Stimulated activated CD4-positive, alpha-beta T cell treated with anti-CD3 and anti-CD28 coated beads, Interleukin-1b, Interleukin-23, amount 100 ng/mL, for 48 hours (primary cell): ENCODE measurements at regions not wholly inside any gene's neighbourhood (a gene's known extent, or its start where the extent isn't known, plus 50 kb on each side); places are given as distances from the start of the nearest gene placed in this dataset.

Experiments
- DNase-seq: peaks from one replicate; pipeline ENCODE4 v3.0.0-alpha.2; 2020

- DNase-seq, result no peak
Observed at GRCh38 chr12:107983756-107984472, 145.2 kb upstream of the WSCD2 start.

DNA sequence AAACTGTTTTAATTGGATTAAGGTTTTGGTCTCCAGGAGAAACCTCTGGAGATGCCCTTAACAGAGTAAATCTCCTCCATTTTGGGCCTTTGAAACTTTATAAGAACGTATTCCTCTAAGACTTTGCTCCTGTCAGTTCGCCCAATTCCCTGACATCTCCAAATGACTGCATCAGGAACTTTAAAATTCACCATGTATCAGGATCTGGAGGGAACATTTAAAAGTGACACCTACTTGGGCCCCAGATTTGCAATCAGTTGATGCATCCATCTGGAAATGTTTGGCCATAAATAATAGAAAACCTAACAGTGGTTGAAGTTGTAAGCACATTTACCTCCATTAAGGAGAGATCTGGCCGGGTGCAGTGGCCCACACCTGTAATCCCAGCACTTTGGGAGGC is 144.1 kb upstream of the WSCD2 start:
- no peak for DNase-seq

DNA sequence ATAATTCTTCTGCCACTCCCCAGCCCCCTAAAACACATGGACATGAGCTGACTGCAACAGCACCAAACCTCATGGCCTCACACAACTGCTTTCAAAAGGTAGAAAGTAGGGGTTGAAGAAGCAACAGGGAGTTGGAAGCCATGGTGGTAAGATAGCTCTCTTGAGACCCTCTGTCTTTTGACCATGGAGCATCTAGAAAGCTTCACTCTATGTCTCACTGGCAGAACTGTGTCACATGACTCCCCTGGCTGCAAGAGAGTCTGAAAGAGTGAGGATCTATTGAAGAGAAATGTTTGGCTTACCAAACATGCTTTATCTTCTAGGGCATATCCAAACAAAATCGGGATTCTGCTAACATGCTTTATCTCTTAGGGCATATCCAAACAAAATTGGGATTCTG is 142.9 kb upstream of the WSCD2 start:
- no peak for DNase-seq

DNA sequence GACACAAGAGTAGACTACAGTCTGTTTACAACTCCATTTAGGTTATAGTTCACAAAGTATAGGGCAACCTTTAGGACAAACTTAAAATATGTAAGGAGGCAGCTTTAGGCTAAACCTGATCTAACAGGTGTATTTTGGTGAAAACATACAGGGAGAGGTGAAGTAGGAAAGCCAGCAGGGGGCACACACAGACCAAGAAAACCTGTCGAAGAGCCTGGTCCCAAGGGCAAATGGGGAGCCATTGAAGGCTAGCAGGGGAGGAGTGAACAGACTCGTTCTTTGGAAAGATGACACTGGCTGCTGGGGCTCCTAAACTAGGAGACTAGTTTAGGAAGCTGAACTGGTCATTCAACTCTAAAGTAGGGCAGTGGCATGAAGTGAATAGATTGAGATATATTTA is 138.8 kb upstream of the WSCD2 start:
- peak; percentile 16 for DNase-seq

GRCh38 chr12:107992029-107992428 is 137.1 kb upstream of the WSCD2 start:
- DNase-seq, result no peak

- DNase-seq, result no peak
Observed at GRCh38 chr12:107992870-107993451, 136.1 kb upstream of the WSCD2 start.

DNA sequence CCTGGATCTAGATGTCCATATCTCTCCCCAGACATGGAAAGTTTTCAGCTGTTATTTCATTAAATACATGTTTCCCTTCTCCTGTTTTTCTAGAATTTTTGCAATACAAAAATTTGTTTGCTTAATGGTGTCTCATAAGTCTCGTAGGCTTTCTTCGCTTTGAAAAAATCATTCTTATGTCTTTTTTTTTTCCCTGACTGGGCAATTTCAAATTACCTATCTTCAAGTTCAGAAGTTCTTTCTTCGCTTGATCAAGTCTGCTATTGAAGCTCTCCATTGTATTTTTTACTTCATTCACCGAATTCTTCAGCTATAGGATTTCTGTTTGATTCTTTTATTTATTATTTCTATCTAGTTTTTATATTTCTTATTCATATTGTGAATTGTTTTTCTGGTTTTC is 130.2 kb upstream of the WSCD2 start:
- DNase-seq, result no peak

GRCh38 chr12:108000111-108000510 is 129.0 kb upstream of the WSCD2 start:
- DNase-seq, result no peak

DNA sequence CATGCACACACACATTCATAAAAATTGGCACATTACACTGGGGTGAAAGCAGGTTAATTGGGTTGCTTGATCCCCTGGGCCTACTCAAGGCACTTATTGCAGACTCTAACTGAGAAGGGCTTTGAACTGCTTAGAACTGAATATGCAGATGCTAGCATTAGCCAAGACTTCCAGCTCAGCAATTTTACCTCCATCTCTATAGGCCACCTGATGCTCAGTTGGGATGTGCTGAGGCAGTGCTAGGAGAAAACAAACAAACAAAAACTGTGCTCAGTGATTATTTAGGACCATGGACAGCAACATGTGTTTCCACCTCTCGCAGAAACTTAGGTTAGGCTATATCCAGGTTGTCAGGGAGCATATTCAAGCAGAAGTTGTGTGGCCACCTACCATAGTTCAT is 124.8 kb upstream of the WSCD2 start:
- DNase-seq, result no peak

DNA sequence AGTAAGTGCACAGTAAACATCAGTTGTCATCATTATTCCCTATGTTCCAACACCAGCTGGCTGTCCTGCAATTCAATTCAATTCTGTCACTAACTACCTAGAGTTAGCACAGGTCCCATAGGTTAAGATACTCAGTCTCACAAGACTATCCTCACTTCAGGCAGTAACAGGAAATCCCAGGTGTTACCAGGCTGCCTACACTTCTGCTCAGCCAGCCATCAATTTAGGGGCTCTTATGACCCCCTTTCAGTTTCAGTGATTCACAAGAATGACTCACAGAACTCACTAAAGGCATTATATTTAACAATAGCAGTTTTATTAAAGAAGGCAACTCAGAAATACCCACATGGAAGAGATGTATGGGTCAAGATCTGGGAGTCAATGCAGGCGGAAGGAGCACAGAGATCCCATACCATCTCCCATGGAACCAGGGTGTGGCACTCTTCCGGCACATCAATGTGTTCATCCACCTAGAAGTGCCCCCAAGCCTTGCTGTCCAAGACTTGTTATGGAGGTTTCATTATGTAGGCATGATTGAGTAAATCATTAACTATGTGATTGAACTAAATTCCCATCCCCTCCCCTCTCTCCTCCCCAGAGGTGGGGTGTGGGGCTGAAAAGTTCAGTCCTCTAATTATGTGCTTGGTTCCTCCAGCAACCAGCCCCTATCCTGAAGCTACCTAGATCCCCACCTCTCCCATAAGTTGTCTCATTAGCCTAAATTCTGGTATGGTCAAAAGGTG is 120.8 kb upstream of the WSCD2 start:
- DNase-seq, result no peak

DNA sequence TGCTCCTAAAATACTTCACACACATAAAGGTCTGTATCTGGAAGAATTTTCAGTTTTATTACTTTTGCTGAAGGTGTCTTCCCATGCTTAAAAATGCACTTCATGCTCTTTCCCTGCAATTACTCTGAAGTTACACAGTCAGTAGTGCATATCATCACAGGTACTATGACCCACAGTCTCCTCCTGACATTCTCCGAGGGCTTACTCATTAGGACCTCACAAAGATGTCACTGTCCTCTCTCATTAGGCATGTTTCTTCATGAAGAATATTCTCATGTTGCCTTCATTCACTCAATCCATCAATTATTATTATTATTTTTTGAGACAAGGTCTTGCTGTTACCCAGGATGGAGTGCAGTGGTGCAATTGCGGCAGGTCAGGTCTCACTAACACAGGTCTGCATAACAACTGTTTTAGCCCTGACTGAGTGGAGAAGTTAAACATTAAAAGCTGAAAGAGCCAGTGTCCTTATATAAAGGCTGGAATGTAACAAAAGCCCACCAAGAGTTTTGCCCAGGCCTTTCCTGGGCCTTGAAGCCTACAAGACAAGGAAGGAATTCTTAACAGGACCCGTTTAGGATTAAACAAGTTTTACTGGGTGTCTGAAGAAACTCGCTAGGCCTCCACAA is 119.5 kb upstream of the WSCD2 start:
- DNase-seq, result no peak

- no peak for DNase-seq
Observed at GRCh38 chr12:108016022-108016564, 113.0 kb upstream of the WSCD2 start.

- DNase-seq, result no peak
Observed at GRCh38 chr12:108017472-108018057, 111.5 kb upstream of the WSCD2 start.

DNA sequence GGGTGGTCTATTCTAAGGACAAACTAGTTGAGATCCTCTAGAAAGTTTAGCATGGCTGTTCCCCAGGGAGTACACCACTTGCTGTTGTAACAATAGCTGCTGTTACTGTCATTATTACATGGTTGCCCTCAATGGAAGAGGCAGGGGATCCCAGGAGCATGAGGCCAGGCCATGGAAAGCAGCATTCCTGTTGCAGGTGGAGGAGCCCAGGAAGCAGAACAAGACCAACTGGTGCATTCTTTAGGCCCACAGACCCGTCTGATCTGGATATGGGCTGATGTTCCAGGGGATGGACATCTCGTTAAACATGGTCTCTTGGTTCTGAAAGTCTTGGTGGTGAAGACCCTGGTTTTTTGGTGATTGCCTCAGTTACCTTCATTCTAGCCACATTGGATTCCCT is 109.2 kb upstream of the WSCD2 start:
- no peak for DNase-seq

DNA sequence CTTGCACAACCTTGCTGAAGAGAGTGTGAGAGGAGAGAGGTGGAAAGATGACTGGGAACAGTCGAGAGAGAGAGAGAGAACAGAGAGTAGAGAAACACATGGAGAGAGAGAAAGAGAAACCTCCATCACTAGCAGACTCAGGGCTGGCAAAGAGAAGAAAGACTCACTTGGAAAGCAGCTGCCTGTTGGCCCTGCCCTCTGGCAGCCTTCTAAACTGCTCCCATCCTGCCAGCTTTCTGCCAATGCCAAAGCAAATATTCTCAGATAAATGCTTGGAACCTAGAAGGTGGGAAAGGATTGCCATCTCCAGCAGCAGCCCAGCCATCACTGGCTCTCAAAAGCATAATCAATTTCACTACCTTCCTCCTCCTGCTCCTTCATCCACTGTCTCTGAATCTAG is 107.9 kb upstream of the WSCD2 start:
- no peak for DNase-seq

DNA sequence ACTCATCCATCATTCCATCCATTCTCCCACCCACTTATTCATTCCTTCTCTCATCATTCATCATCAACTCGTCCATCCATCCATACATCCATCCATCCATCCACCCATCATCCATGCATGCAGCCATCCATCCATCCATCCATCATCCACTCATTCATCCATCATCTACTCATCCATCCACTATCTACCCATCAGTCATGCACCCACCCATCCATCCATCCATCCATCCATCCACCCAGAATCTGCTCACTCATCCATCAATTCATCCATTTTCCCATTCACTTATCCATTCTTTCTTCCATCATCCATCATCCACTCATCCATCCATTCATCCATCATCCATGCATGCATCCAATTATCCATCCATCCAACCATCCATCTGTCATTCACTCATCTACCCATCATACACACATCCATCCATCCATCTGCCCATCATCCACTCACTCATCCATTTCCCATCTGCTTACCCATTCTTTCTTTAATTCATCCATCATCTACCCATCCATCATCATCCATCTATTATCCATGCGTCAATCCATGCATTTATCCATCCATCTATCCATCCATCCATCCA is 107.1 kb upstream of the WSCD2 start:
- no peak for DNase-seq

DNA sequence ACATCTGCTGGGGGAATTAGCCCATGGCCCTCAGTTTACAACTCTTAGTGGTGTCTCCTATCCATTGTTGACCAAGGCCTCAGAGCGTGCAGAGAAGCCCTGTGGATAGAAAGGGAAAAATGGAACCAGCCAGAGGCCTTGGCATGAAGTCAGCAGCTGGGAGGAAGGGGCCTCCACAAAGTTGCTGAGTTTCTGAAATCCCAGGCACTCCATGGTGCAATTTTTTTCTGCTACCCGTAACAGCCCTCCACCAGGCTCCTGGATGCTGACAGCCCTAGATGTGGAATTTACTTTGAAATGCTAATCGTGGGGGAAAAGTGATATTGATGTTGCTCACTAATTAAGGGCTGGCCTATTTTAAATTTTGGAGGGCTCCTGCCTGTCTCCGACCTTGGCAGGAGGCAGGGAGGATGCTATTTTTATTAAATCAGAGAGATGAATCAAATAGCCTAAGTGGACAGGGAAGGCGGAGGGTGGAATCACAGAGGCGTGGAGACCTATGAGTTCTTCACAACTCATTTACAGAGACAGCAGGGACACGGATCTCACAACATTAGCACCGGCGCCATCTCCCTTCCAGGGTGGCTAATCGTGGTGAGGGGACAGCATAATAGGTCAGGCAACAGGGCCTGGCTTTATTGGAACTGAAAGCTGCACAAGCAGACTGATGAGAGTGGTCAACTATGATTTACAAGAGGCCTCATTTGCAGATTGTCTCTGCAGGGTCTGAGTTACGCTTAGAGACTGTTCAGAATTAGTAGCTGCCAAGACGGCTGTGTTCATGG is 99.8 kb upstream of the WSCD2 start:
- no peak for DNase-seq

DNA sequence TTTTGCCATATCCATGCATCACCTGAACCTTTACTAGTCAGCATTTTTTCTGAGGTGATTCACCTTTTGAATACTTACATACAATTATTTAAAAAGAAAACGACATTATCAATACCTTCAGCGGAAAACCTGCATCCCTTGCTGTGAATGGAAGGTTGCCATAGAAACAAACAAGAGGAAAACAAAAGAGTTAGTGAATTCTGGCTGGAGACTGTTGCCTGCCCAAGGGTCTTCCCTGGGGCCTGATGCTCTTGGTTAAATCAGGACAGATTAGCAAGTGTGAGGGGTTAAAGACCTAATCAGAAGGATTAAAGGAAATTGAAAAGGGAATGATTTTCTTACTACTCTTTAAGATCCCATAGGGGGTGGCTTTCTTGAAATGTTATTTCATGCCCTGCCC is 96.0 kb upstream of the WSCD2 start:
- DNase-seq, result no peak

DNA sequence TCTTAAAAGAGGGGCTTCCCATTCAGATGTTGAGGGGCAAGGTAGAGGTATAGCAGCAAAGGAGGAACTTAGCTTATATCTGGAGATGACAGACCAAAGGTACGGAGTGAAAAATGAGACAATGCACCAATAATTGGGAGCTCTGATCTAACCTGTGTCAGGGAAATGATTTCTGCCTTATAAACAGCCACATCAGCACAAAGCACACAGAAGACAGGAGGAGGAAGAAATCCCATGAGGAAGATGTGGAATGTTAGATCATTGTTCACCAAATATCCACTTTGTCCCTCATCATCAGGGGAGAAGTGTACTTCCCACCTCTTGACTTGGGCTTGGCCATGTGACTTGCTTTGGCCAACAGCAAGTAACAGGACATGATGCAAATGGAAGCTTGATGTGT is 93.7 kb upstream of the WSCD2 start:
- DNase-seq, result no peak

DNA sequence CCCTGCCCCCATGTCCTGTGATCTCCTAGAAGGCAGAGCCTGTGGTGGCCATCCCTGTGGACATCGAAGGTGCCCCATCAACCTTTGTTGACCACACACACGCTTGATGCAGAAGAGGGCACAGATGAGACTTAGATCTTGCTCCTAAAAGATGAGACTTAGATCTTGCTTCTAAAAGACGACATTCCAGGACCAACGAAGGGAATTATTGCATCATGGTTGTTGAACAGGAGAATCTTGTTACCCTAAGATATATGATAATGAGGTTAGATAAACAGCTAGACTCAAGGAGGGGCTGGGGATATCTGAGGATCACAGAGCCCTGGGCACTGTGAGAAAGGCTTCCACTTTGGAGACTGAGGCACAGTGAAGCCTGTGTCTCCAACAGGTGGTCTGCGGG is 91.1 kb upstream of the WSCD2 start:
- DNase-seq, result no peak

- no peak for DNase-seq
Observed at GRCh38 chr12:108039794-108040193, 89.3 kb upstream of the WSCD2 start.

DNA sequence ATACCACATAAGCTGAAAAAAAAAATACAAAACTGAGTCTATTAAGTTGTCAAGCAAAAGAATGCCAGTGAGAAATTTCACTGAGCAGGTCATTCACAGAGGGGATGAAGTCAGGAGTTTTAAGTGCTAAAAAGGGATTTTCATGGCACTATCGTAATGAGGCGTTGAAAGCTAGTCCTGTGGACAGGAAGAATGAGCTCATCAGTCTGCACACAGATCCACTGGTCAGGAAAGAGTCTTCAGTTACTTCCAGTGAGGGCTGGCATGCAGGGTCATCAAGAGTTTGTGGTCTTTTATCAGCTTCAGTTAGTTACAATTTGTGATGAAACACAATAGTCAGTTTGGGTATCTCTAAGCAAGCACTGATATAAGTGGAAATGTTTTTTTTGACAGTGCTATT is 88.1 kb upstream of the WSCD2 start:
- DNase-seq, result no peak
